Right lobe of liver (tissue), 4 donors: ENCODE measurements at regions not wholly inside any gene's neighbourhood (a gene's known extent, or its start where the extent isn't known, plus 50 kb on each side); places are given as distances from the start of the nearest gene placed in this dataset.

Experiments used
- POLR2A ChIP-seq: fragments of 450-650 bp; IDR thresholded peaks from one replicate; pipeline ENCODE4 v1.6.1; 2017; ENCODE audit warnings: antibody characterized with exemption, mild to moderate bottlenecking
- TF ChIP-seq, protein P1 (sequence below), 4 donors: fragments of 200-600 bp in 3 of 4; fragments of 450-650 bp in 1 of 4; IDR thresholded peaks; one replicate each; pipeline versions ENCODE4 v1.5.1 to v1.8.0; 2016 to 2022; ENCODE audit warnings: antibody characterized with exemption in 4 of 4, mild to moderate bottlenecking in 2 of 4
- donor health status: DM: no; HTN: no; CAD: no.
- donor health status: DM: no; HTN: no; CAD: no.
- donor health status: DM: no; HTN: yes; CAD: no.

DNA sequence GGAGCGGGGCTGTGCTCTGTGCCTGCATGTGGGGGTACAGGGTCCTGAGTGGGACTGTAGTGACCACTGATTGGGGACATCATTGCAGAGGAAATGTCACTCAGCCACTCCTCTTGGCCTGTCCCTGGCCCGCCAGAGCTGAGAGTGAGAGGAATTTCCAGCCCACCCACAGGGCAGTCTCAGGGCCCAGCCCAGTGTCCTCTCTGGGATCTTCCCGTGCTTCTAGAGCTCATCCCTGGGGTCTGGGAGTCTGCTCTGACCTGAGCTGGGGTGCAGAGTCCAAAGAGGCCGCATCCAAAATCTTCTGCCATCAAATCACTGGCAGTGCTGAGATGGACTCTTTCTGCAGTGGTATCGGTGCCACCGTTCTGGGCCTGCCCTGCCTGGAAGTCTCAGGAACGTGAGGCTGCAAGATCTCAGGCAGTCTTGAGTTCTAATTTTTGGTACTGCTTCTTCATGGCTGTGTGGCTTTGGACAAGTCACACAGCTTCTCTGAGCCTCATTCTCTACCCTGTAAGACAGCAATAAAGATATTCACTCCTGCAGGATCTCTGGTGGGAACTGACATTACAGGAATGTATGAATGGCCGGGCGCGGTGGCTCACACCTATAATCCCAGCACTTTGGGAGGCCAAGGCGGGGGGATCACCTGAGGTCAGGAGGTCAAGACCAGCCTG is 100.8 kb upstream of the TARDBP start:
- no peak for TF ChIP-seq POLR2A
- TF ChIP-seq, protein P1, sequence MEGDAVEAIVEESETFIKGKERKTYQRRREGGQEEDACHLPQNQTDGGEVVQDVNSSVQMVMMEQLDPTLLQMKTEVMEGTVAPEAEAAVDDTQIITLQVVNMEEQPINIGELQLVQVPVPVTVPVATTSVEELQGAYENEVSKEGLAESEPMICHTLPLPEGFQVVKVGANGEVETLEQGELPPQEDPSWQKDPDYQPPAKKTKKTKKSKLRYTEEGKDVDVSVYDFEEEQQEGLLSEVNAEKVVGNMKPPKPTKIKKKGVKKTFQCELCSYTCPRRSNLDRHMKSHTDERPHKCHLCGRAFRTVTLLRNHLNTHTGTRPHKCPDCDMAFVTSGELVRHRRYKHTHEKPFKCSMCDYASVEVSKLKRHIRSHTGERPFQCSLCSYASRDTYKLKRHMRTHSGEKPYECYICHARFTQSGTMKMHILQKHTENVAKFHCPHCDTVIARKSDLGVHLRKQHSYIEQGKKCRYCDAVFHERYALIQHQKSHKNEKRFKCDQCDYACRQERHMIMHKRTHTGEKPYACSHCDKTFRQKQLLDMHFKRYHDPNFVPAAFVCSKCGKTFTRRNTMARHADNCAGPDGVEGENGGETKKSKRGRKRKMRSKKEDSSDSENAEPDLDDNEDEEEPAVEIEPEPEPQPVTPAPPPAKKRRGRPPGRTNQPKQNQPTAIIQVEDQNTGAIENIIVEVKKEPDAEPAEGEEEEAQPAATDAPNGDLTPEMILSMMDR (IDR thresholded peaks at IDR 0.05): no peak
